B cell (primary cell): ENCODE measurements at regions not wholly inside any gene's neighbourhood (a gene's known extent, or its start where the extent isn't known, plus 50 kb on each side); places are given as distances from the start of the nearest gene placed in this dataset.

Experiments
- ATAC-seq: fragments of 200-7000 bp; cut with Tn5 transposase; one replicate; pipeline ENCODE4 v1.10.0; 2021; ENCODE audit warnings: low read depth, mild to moderate bottlenecking, moderate number of reproducible peaks, moderate library complexity
- CTCF ChIA-PET: fragments of 350-600 bp; sonication (Branson Sonifier 250); formaldehyde crosslinking; loops from one replicate; lab custom pipeline; 2021; ENCODE audit warnings: antibody characterized with exemption, inconsistent platforms; lab: Charles Lee
- POLR2A ChIA-PET: fragments of 350-600 bp; sonication (Branson Sonifier 250); formaldehyde crosslinking; loops from one replicate; lab custom pipeline; 2021; ENCODE audit warnings: antibody characterized with exemption; lab: Charles Lee
- DNase-seq: peaks from one replicate; pipeline ENCODE4 v3.0.0; 2013
- H2AFZ ChIP-seq: 2 replicates; pipeline ENCODE4 v1.6.1; 2012; ENCODE audit warnings: mild to moderate bottlenecking, low read depth, low read length; ENCODE audit not compliant: insufficient read depth, poor library complexity, severe bottlenecking
- H3K27ac ChIP-seq, 2 donors: 1 replicate in 1 of 2; 2 replicates in 1 of 2; pipeline ENCODE4 v1.5.1; 2012 to 2013; ENCODE audit warnings: low read length in 2 of 2, mild to moderate bottlenecking in 2 of 2, moderate library complexity in 1 of 2
- H3K27me3 ChIP-seq, 4 experiments: fragments of 200-600 bp in 1 of 4; sonication (generic) in 1 of 4; replicated peaks in 1 of 4; 1 replicate in 2 of 4; 2 replicates in 2 of 4; pipeline versions ENCODE4 v1.6.1 to v1.7.0; 2013 to 2016; ENCODE audit warnings: low read length in 3 of 4, mild to moderate bottlenecking in 2 of 4, mixed read lengths in 1 of 4, moderate library complexity in 1 of 4; ENCODE audit not compliant: insufficient read depth in 4 of 4, control insufficient read depth in 3 of 4; ENCODE audit errors: control extremely low read depth in 1 of 4
- H3K36me3 ChIP-seq, 2 experiments: replicated peaks in 1 of 2; 1 replicate in 1 of 2; 2 replicates in 1 of 2; pipeline versions ENCODE4 v1.6.1 to v1.7.1; 2013; ENCODE audit warnings: low read length in 1 of 2; ENCODE audit not compliant: insufficient read depth in 2 of 2, control insufficient read depth in 1 of 2; ENCODE audit errors: control extremely low read depth in 1 of 2, extremely low read depth in 1 of 2
- H3K4me1 ChIP-seq, 2 donors: fragments of 200-600 bp in 1 of 2; sonication (generic) in 1 of 2; 1 replicate in 1 of 2; 2 replicates in 1 of 2; pipeline versions ENCODE4 v1.5.1 to v1.6.1; 2013 to 2017; ENCODE audit warnings: low read length in 2 of 2; ENCODE audit not compliant: control insufficient read depth in 2 of 2, insufficient read depth in 2 of 2
- H3K4me2 ChIP-seq: replicated peaks from 2 replicates; pipeline ENCODE3; 2012; ENCODE audit warnings: mild to moderate bottlenecking, low read depth, low read length; ENCODE audit not compliant: poor library complexity, severe bottlenecking
- H3K4me3 ChIP-seq, 5 experiments: fragments of 200-600 bp in 1 of 5; sonication (generic) in 1 of 5; 1 replicate in 3 of 5; 2 replicates in 2 of 5; pipeline versions ENCODE4 v1.5.1 to v1.7.0; 2011 to 2016; ENCODE audit warnings: low read length in 4 of 5, mild to moderate bottlenecking in 4 of 5, low read depth in 2 of 5, control low read depth in 1 of 5, moderate library complexity in 1 of 5; ENCODE audit not compliant: insufficient read depth in 1 of 5; ENCODE audit errors: control extremely low read depth in 1 of 5, extremely low read depth in 1 of 5
- H3K79me2 ChIP-seq: fragments of 200-600 bp; sonication (generic); one replicate; pipeline ENCODE4 v1.6.0; 2016; ENCODE audit warnings: low read length; ENCODE audit not compliant: control insufficient read depth, insufficient read depth
- H3K9ac ChIP-seq: fragments of 200-600 bp; sonication (generic); 2 replicates; pipeline ENCODE4 v1.6.1; 2017; ENCODE audit warnings: mild to moderate bottlenecking, low read length, moderate library complexity
- H3K9me3 ChIP-seq, 3 donors: one replicate each; pipeline versions ENCODE4 v1.6.1 to v1.7.1; 2013; ENCODE audit warnings: low read length in 2 of 3; ENCODE audit not compliant: control insufficient read depth in 2 of 3, insufficient read depth in 1 of 3; ENCODE audit errors: control extremely low read depth in 1 of 3
- H4K20me1 ChIP-seq: 2 replicates; pipeline ENCODE4 v1.6.0; 2012; ENCODE audit warnings: mild to moderate bottlenecking, low read length; ENCODE audit not compliant: insufficient read depth, control insufficient read depth, poor library complexity, severe bottlenecking
- H3K27ac Mint-ChIP-seq: one replicate; pipeline ENCODE4 v1.8.0; 2021; ENCODE audit warnings: mixed read lengths
- H3K27me3 Mint-ChIP-seq: one replicate; pipeline ENCODE4 v1.8.0; 2021; ENCODE audit warnings: mixed read lengths
- H3K4me1 Mint-ChIP-seq: one replicate; pipeline ENCODE4 v1.8.0; 2021; ENCODE audit warnings: mixed read lengths
- H3K4me3 Mint-ChIP-seq: one replicate; pipeline ENCODE4 v1.8.0; 2021; ENCODE audit warnings: mixed read lengths
- H3K9me3 Mint-ChIP-seq: one replicate; pipeline ENCODE4 v1.8.0; 2022; ENCODE audit warnings: mixed read lengths; ENCODE audit not compliant: insufficient read depth
- CTCF ChIP-seq: fragments of 200-600 bp; IDR thresholded peaks from one replicate; pipeline ENCODE4 v1.8.0; 2022; ENCODE audit warnings: antibody characterized with exemption, mild to moderate bottlenecking
- EZH2 ChIP-seq: IDR thresholded peaks from 2 replicates; pipeline ENCODE4 v1.6.1; 2012; ENCODE audit warnings: borderline replicate concordance, low read depth, mild to moderate bottlenecking, moderate library complexity, low read length; ENCODE audit not compliant: insufficient read depth, poor library complexity, severe bottlenecking
- WGBS: methylation state at CpG from one replicate; pipeline ENCODE4 v1.1.5; 2013; ENCODE audit warnings: missing lambda C conversion rate; ENCODE audit not compliant: insufficient coverage; 5-methylcytosine and 5-hydroxymethylcytosine counted together
- intact Hi-C: fragments of 100-400 bp; cut with micrococcal nuclease; formaldehyde crosslinking; loops from one replicate; pipeline ENCODE4 v1.10.0; 2022

- ATAC-seq = peak; percentile 44
- peak overlapping the region; percentile 75 for H3K4me2 ChIP-seq
- no peaks in the 10 kb centered on the region for H3K27me3 ChIP-seq
- peaks cover 13 to 33% of the 10 kb centered on the region in 2 donors for H3K4me1 ChIP-seq
- peak overlapping the region; percentile 88 for H2AFZ ChIP-seq
- 1% methylated on average over 45 of the region's 46 CpGs for WGBS
- H3K9ac ChIP-seq = peak overlapping the region; percentile 96
- Mint-ChIP-seq H3K9me3 (no peaks in the 10 kb centered on the region), H3K27me3 (no peaks in the 10 kb centered on the region), H3K4me3 (peak overlapping the region; percentile 99), H3K4me1 (peaks cover 33% of the 10 kb centered on the region), H3K27ac (peak overlapping the region; percentile 100)
- ChIA-PET POLR2A (interaction anchor here (0.6 to 5.6 kb wide), 15 partner anchors 38 to 533 kb away, joined by 3 to 123 read pairs (median 10); partner anchors contain the start of genes HMGCS1, TMEM267 and ZNF131), CTCF (interaction anchor here (0.6 to 6.5 kb wide), 17 partner anchors 10 to 605 kb away, joined by 3 to 72 read pairs (median 9); partner anchors contain the start of gene TMEM267)
- H3K27ac ChIP-seq = peak overlapping the region; percentile 93 to 97
- no peaks in the 10 kb centered on the region for H4K20me1 ChIP-seq
- no peaks in the 10 kb centered on the region for H3K36me3 ChIP-seq
- peaks cover 0 to 24% (median 6%) of the 10 kb centered on the region in 3 donors for H3K9me3 ChIP-seq
- DNase-seq = peak; percentile 85
- H3K79me2 ChIP-seq = peaks cover 6% of the 10 kb centered on the region
- H3K4me3 ChIP-seq = peak overlapping the region; percentile 67 to 92 (median 85)
- intact Hi-C loops = loop anchor here (1.0 to 2.0 kb wide), 5 partner anchors 58 to 1046 kb away; partner anchors contain the start of genes NNT and RIMOC1
- TF ChIP-seq EZH2 = no peak
- TF ChIP-seq CTCF = no peak
Measured at GRCh38 chr5:42950456-42951292, 89.4 kb downstream of the ANXA2R start.
